Gastroesophageal sphincter (tissue), 3 donors: ENCODE measurements at regions not wholly inside any gene's neighbourhood (a gene's known extent, or its start where the extent isn't known, plus 50 kb on each side); places are given as distances from the start of the nearest gene placed in this dataset.
"Not testable (repeated sequence)": the region's sequence is repeated elsewhere in the genome, so short reads cannot be mapped to it uniquely, and the experiment has no call there.

Experiments
- EP300 ChIP-seq: sonication (generic); formaldehyde crosslinking; IDR thresholded peaks from one replicate; pipeline ENCODE4 v1.6.1; 2017; ENCODE audit warnings: antibody characterized with exemption, mild to moderate bottlenecking
- POLR2A ChIP-seq, 2 donors: fragments of 450-650 bp; IDR thresholded peaks; one replicate each; pipeline ENCODE4 v1.6.1; 2017; ENCODE audit warnings: antibody characterized with exemption in 2 of 2, mild to moderate bottlenecking in 2 of 2, moderate library complexity in 1 of 2
- POLR2AphosphoS5 ChIP-seq: sonication (generic); formaldehyde crosslinking; IDR thresholded peaks from one replicate; pipeline ENCODE4 v1.6.1; 2017; ENCODE audit warnings: antibody characterized with exemption
- TF ChIP-seq, protein P1 (sequence below), 4 experiments: fragments of 200-600 bp in 2 of 4; fragments of 450-650 bp in 2 of 4; sonication (generic) in 1 of 4; IDR thresholded peaks; one replicate each; pipeline ENCODE4 v1.5.1; 2017 to 2019; ENCODE audit warnings: antibody characterized with exemption in 4 of 4, mild to moderate bottlenecking in 2 of 4, moderate library complexity in 2 of 4

DNA sequence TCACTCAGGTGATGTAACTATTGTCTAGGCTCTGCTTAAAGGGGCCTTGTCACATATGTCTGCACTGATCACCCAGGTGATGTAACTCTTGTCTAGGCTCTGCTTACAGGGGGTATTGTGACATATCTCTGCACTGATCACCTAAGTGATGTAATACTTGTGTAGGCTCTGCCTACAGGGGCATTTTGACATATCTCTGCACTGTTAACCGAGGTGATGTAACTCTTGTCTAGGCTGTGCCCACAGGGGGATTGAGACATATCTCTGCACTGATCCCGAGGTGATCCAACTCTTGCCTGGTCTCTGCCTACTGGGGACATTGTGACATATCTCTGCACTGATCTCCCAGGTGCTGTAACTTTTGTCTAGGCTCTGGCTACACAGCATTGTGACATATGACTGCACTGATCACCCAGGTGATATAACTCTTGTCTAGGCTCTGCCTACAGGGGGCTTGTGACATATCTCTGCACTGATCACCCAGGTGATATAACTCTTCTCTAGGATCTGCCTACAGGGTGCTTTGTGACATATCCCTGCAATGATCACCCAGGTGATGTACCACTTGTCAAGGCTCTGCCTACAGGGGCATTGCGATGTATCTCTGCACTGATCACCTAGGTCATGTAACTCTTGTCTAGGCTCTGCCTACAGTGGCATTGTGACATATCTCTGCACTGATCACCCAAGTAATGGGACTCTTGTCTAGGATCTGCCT is 50.3 kb upstream of the USP14 start:
- not testable (repeated sequence) for TF ChIP-seq POLR2A (IDR thresholded peaks at IDR 0.05); EP300; POLR2AphosphoS5
- TF ChIP-seq, protein P1, sequence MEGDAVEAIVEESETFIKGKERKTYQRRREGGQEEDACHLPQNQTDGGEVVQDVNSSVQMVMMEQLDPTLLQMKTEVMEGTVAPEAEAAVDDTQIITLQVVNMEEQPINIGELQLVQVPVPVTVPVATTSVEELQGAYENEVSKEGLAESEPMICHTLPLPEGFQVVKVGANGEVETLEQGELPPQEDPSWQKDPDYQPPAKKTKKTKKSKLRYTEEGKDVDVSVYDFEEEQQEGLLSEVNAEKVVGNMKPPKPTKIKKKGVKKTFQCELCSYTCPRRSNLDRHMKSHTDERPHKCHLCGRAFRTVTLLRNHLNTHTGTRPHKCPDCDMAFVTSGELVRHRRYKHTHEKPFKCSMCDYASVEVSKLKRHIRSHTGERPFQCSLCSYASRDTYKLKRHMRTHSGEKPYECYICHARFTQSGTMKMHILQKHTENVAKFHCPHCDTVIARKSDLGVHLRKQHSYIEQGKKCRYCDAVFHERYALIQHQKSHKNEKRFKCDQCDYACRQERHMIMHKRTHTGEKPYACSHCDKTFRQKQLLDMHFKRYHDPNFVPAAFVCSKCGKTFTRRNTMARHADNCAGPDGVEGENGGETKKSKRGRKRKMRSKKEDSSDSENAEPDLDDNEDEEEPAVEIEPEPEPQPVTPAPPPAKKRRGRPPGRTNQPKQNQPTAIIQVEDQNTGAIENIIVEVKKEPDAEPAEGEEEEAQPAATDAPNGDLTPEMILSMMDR (IDR thresholded peaks at IDR 0.05) = not testable (repeated sequence)
